Endothelial cell of umbilical vein (primary cell): ENCODE measurements at regions not wholly inside any gene's neighbourhood (a gene's known extent, or its start where the extent isn't known, plus 50 kb on each side); places are given as distances from the start of the nearest gene placed in this dataset.

ENCODE experiments used
- EZH2 ChIP-seq: IDR thresholded peaks from 2 replicates; pipeline ENCODE4 v1.6.1; 2012; ENCODE audit warnings: borderline replicate concordance, low read depth, mild to moderate bottlenecking, moderate library complexity, low read length, inconsistent platforms; ENCODE audit not compliant: severe bottlenecking
- GATA2 ChIP-seq: IDR thresholded peaks from 2 replicates; pipeline ENCODE4 v1.7.0; 2011; ENCODE audit warnings: low read depth, mild to moderate bottlenecking, moderate library complexity, mixed read lengths, low read length; ENCODE audit not compliant: insufficient read length, insufficient read depth
- MYC ChIP-seq: IDR thresholded peaks from one replicate; pipeline ENCODE4 v1.6.1; 2011; ENCODE audit warnings: mild to moderate bottlenecking, low read depth, low read length
- POLR2A ChIP-seq: IDR thresholded peaks from 2 replicates; pipeline ENCODE4 v1.6.1; 2012; ENCODE audit warnings: low read depth, mild to moderate bottlenecking, control low read depth, low read length
- POLR2AphosphoS5 ChIP-seq: IDR thresholded peaks from 2 replicates; pipeline ENCODE4 v1.6.1; 2012; ENCODE audit warnings: low read depth, mild to moderate bottlenecking, control low read depth, low read length, moderate library complexity; ENCODE audit not compliant: insufficient read depth
- TF ChIP-seq, protein P1 (sequence below), 2 donors: IDR thresholded peaks; 1 replicate in 1 of 2; 2 replicates in 1 of 2; pipeline ENCODE4 v1.5.1; 2011; ENCODE audit warnings: low read length in 2 of 2, mild to moderate bottlenecking in 2 of 2, moderate library complexity in 2 of 2, control low read depth in 1 of 2, inconsistent platforms in 1 of 2, low read depth in 1 of 2; ENCODE audit not compliant: insufficient read depth in 1 of 2; ENCODE audit errors: extremely low read depth in 1 of 2
- TF ChIP-seq, protein P2 (sequence below): IDR thresholded peaks from 2 replicates; pipeline ENCODE4 v1.6.1; 2011; ENCODE audit not compliant: insufficient read depth, insufficient read length

DNA sequence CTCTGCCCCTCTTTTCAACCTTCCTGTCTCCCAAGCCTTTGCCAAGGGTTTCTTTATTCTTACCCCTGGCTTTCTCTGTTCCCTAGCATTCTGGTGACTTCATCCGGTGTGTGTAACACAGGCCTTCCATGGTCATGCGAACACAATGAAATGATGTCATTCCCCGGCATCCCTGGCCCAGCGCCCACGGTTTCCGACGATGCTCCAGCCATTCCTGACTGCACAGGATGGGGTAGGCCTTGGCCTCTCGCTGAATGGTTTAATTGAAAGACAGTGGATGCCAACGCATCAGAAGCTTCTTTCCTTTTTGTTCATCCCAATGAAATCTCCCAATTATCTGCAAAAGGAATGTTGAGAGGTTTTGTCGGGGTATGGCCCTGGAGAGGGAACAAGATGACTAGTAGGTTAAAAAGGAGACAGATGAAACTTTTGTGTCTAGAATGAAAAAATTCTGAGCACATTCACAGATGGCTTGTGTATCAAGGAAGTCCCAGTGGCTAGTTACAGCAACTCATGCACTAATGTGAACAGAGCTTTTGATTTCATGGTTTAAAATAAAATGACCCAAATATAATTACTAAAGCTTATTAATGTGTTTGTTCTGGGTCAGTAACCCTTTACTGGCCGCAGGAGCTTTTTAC is 655.0 kb downstream of the QKI start:
- TF ChIP-seq GATA2: no peak
- TF ChIP-seq, protein P1, sequence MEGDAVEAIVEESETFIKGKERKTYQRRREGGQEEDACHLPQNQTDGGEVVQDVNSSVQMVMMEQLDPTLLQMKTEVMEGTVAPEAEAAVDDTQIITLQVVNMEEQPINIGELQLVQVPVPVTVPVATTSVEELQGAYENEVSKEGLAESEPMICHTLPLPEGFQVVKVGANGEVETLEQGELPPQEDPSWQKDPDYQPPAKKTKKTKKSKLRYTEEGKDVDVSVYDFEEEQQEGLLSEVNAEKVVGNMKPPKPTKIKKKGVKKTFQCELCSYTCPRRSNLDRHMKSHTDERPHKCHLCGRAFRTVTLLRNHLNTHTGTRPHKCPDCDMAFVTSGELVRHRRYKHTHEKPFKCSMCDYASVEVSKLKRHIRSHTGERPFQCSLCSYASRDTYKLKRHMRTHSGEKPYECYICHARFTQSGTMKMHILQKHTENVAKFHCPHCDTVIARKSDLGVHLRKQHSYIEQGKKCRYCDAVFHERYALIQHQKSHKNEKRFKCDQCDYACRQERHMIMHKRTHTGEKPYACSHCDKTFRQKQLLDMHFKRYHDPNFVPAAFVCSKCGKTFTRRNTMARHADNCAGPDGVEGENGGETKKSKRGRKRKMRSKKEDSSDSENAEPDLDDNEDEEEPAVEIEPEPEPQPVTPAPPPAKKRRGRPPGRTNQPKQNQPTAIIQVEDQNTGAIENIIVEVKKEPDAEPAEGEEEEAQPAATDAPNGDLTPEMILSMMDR (IDR thresholded peaks at IDR 0.05; ENCODE audit: extremely low read depth in 1 of 2, insufficient read depth in 1 of 2, low read depth in 1 of 2, low read length in 2 of 2): no peak
- TF ChIP-seq MYC: no peak
- no peak for TF ChIP-seq POLR2A
- TF ChIP-seq, protein P2, sequence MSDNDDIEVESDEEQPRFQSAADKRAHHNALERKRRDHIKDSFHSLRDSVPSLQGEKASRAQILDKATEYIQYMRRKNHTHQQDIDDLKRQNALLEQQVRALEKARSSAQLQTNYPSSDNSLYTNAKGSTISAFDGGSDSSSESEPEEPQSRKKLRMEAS: no peak
- TF ChIP-seq POLR2AphosphoS5: no peak
- TF ChIP-seq EZH2: no peak
